ENCODE measurements at regions not wholly inside any gene's neighbourhood (a gene's known extent, or its start where the extent isn't known, plus 50 kb on each side); places are given as distances from the start of the nearest gene placed in this dataset.

- no peak for TF ChIP-seq ZBTB7A (IDR thresholded peaks at IDR 0.05; ENCODE audit: low read depth)
- TF ChIP-seq FOXM1 (IDR thresholded peaks at IDR 0.05; ENCODE audit: borderline replicate concordance, low read depth), result no peak
- no peak for TF ChIP-seq MAX (IDR thresholded peaks at IDR 0.05)
- no peak for TF ChIP-seq CREB1 (IDR thresholded peaks at IDR 0.05; ENCODE audit: low read depth)
- no peak for TF ChIP-seq REST (IDR thresholded peaks at IDR 0.05; ENCODE audit: low read depth)
- TF ChIP-seq TAF1 (IDR thresholded peaks at IDR 0.05; ENCODE audit: low read depth), result no peak
- TF ChIP-seq RAD21 (IDR thresholded peaks at IDR 0.05; ENCODE audit: low read depth), result no peak
- TF ChIP-seq YY1 (IDR thresholded peaks at IDR 0.05; ENCODE audit: low read depth), result no peak
- TF ChIP-seq TEAD4 (IDR thresholded peaks at IDR 0.05), result no peak
- no peak for TF ChIP-seq NFIC (IDR thresholded peaks at IDR 0.05)
- TF ChIP-seq TCF12 (IDR thresholded peaks at IDR 0.05; ENCODE audit: low read depth), result no peak
- TF ChIP-seq EGR1 (IDR thresholded peaks at IDR 0.05), result no peak
- TF ChIP-seq EP300 (IDR thresholded peaks at IDR 0.05; ENCODE audit: borderline replicate concordance), result no peak
- no peak for TF ChIP-seq USF1 (IDR thresholded peaks at IDR 0.05)
- no peak for TF ChIP-seq CEBPB (IDR thresholded peaks at IDR 0.05)
Measured at GRCh38 chr10:33843379-33843778, 508.9 kb upstream of the NRP1 start.

GRCh38 chr10:33841678-33842077 lies 507.2 kb upstream of the NRP1 start:
- TF ChIP-seq EGR1 (IDR thresholded peaks at IDR 0.05), result no peak
- no peak for TF ChIP-seq ZBTB7A (IDR thresholded peaks at IDR 0.05; ENCODE audit: low read depth)
- no peak for TF ChIP-seq EP300 (IDR thresholded peaks at IDR 0.05; ENCODE audit: borderline replicate concordance)

- no peak for TF ChIP-seq REST (IDR thresholded peaks at IDR 0.05; ENCODE audit: low read depth)
- no peak for TF ChIP-seq FOXM1 (IDR thresholded peaks at IDR 0.05; ENCODE audit: borderline replicate concordance, low read depth)
- TF ChIP-seq CREB1 (IDR thresholded peaks at IDR 0.05; ENCODE audit: low read depth), result no peak
- no peak for TF ChIP-seq MAX (IDR thresholded peaks at IDR 0.05)
- no peak for TF ChIP-seq RAD21 (IDR thresholded peaks at IDR 0.05; ENCODE audit: low read depth)
- no peak for TF ChIP-seq TCF12 (IDR thresholded peaks at IDR 0.05; ENCODE audit: low read depth)
- TF ChIP-seq CEBPB (IDR thresholded peaks at IDR 0.05), result no peak
- TF ChIP-seq ZBTB7A (IDR thresholded peaks at IDR 0.05; ENCODE audit: low read depth), result no peak
- TF ChIP-seq TAF1 (IDR thresholded peaks at IDR 0.05; ENCODE audit: low read depth), result no peak
- no peak for TF ChIP-seq EGR1 (IDR thresholded peaks at IDR 0.05)
- no peak for TF ChIP-seq EP300 (IDR thresholded peaks at IDR 0.05; ENCODE audit: borderline replicate concordance)
- no peak for TF ChIP-seq NFIC (IDR thresholded peaks at IDR 0.05)
- TF ChIP-seq USF1 (IDR thresholded peaks at IDR 0.05), result no peak
- no peak for TF ChIP-seq TEAD4 (IDR thresholded peaks at IDR 0.05)
Measured at GRCh38 chr10:33838731-33839130, 504.3 kb upstream of the NRP1 start.

- TF ChIP-seq TAF1 (IDR thresholded peaks at IDR 0.05; ENCODE audit: low read depth), result no peak
- no peak for TF ChIP-seq RAD21 (IDR thresholded peaks at IDR 0.05; ENCODE audit: low read depth)
- TF ChIP-seq EP300 (IDR thresholded peaks at IDR 0.05; ENCODE audit: borderline replicate concordance), result no peak
- no peak for TF ChIP-seq CEBPB (IDR thresholded peaks at IDR 0.05)
- TF ChIP-seq CREB1 (IDR thresholded peaks at IDR 0.05; ENCODE audit: low read depth), result no peak
- TF ChIP-seq TCF12 (IDR thresholded peaks at IDR 0.05; ENCODE audit: low read depth), result no peak
Measured at GRCh38 chr10:33837736-33838135, 503.3 kb upstream of the NRP1 start.

- TF ChIP-seq USF1 (IDR thresholded peaks at IDR 0.05) (no peak), REST (IDR thresholded peaks at IDR 0.05; ENCODE audit: low read depth) (no peak), ZBTB7A (IDR thresholded peaks at IDR 0.05; ENCODE audit: low read depth) (no peak), NFIC (IDR thresholded peaks at IDR 0.05) (no peak), TEAD4 (IDR thresholded peaks at IDR 0.05) (no peak)
Measured at GRCh38 chr10:33835556-33835955, 501.1 kb upstream of the NRP1 start.
